Body of pancreas (tissue), 4 donors: ENCODE measurements at regions not wholly inside any gene's neighbourhood (a gene's known extent, or its start where the extent isn't known, plus 50 kb on each side); places are given as distances from the start of the nearest gene placed in this dataset.
"Not testable (repeated sequence)": the region's sequence is repeated elsewhere in the genome, so short reads cannot be mapped to it uniquely, and the experiment has no call there.

Experiments used
- ATAC-seq: fragments of 150-250 bp; one replicate; pipeline ENCODE4 v1.9.1; 2016
- DNase-seq, 4 donors: peaks; one replicate each; pipeline ENCODE4 v3.0.0-alpha.2; 2019
- H3K27ac ChIP-seq, 4 donors: fragments of 200-600 bp; sonication (generic); 1 replicate in 3 of 4; 2 replicates in 1 of 4; pipeline versions ENCODE4 v1.5.1 to v1.6.1; 2016 to 2019; ENCODE audit warnings: mild to moderate bottlenecking in 1 of 4, mixed read lengths in 1 of 4, moderate library complexity in 1 of 4
- H3K27me3 ChIP-seq, 2 donors: fragments of 200-600 bp; sonication (generic); one replicate each; pipeline ENCODE4 v1.6.0; 2016; ENCODE audit warnings: mild to moderate bottlenecking in 1 of 2
- H3K36me3 ChIP-seq, 2 donors: fragments of 200-600 bp; sonication (generic); replicated peaks in 1 of 2; 2 replicates each; pipeline ENCODE4 v1.5.1; 2016; ENCODE audit warnings: low read depth in 2 of 2; ENCODE audit not compliant: insufficient read depth in 1 of 2
- H3K4me1 ChIP-seq: fragments of 200-600 bp; sonication (generic); one replicate; pipeline ENCODE4 v1.6.0; 2016
- H3K4me3 ChIP-seq, 2 donors: fragments of 200-600 bp; sonication (generic); 1 replicate in 1 of 2; 2 replicates in 1 of 2; pipeline ENCODE4 v1.5.1; 2016 to 2019
- H3K9me3 ChIP-seq, 3 donors: fragments of 200-600 bp; sonication (generic); 1 replicate in 2 of 3; 2 replicates in 1 of 3; pipeline ENCODE4 v1.5.1; 2016
- POLR2A ChIP-seq, 3 donors: fragments of 450-650 bp; IDR thresholded peaks; one replicate each; pipeline ENCODE4 v1.6.1; 2016; ENCODE audit warnings: antibody characterized with exemption in 3 of 3, mild to moderate bottlenecking in 2 of 3
- WGBS, 2 donors: methylation state at CpG; one replicate each; pipeline ENCODE4 v1.1.5; 2017; 5-methylcytosine and 5-hydroxymethylcytosine counted together
- intact Hi-C: fragments of 100-400 bp; cut with DNase I; formaldehyde crosslinking; loops from one replicate; pipeline ENCODE4 v1.15.1; 2023
- TF ChIP-seq, protein P1 (sequence below), 7 experiments: fragments of 450-650 bp in 4 of 7; fragments of 200-600 bp in 3 of 7; sonication (generic) in 3 of 7; IDR thresholded peaks; one replicate each; pipeline ENCODE4 v1.5.1; 2016 to 2019; ENCODE audit warnings: antibody characterized with exemption in 7 of 7

GRCh38 chr6:94562846-94563245, 1014.5 kb upstream of the MANEA start:
- H3K27ac ChIP-seq: no peak overlapping the region
- no peaks in the 10 kb centered on the region for H3K36me3 ChIP-seq
- H3K27me3 ChIP-seq: no peaks in the 10 kb centered on the region
- WGBS, 2 donors: 63 to 68% methylated on average over 2 of the region's 2 CpGs
- H3K4me3 ChIP-seq: no peak overlapping the region
- no peak for TF ChIP-seq POLR2A (IDR thresholded peaks at IDR 0.05)
- TF ChIP-seq, protein P1, sequence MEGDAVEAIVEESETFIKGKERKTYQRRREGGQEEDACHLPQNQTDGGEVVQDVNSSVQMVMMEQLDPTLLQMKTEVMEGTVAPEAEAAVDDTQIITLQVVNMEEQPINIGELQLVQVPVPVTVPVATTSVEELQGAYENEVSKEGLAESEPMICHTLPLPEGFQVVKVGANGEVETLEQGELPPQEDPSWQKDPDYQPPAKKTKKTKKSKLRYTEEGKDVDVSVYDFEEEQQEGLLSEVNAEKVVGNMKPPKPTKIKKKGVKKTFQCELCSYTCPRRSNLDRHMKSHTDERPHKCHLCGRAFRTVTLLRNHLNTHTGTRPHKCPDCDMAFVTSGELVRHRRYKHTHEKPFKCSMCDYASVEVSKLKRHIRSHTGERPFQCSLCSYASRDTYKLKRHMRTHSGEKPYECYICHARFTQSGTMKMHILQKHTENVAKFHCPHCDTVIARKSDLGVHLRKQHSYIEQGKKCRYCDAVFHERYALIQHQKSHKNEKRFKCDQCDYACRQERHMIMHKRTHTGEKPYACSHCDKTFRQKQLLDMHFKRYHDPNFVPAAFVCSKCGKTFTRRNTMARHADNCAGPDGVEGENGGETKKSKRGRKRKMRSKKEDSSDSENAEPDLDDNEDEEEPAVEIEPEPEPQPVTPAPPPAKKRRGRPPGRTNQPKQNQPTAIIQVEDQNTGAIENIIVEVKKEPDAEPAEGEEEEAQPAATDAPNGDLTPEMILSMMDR (IDR thresholded peaks at IDR 0.05): no peak
- no peak for DNase-seq
- no peaks in the 10 kb centered on the region for H3K4me1 ChIP-seq
- no peaks in the 10 kb centered on the region for H3K9me3 ChIP-seq
- intact Hi-C loops: no loop called here
- ATAC-seq: no peak

DNA sequence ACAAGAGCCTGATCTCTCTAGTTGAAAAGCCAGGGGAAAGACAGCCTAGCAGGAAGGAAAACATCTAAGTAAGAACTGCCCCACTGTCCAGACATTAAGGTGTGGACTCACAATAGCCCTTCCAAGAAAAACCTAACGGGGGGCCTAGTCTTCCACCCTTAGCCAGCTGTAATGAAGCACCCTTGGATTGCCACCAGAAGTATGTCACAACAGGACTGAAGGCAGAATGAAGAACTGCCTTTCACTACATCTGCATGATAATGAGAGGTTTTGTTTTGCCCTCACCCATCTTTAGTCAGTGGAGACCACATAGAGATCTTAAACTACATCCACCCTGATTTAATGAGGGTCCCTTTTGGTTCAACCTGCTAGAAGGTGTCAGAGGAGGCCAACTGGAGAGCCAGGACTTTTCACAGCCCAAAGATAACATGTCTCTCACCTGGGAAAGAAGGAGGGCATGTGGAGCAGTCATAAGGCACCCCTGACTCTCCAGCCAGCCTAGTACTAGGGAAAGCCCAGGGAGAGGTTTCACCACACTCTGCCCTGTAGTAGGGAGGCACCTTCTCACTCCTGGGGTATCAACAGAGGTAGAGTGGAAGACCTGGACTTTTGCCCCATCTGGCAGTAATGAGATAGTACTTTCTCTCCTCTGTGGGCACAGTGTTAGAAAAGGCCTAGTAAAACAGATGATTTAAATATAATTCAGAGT, 1017.4 kb upstream of the MANEA start:
- intact Hi-C loops: no loop called here
- no peak for ATAC-seq
- H3K4me1 ChIP-seq: no peaks in the 10 kb centered on the region

GRCh38 chr6:94557207-94557606, 1020.1 kb upstream of the MANEA start:
- DNase-seq, H3K27ac ChIP-seq, H3K4me3 ChIP-seq, H3K4me1 ChIP-seq, H3K9me3 ChIP-seq, intact Hi-C loops, H3K27me3 ChIP-seq, ATAC-seq, H3K36me3 ChIP-seq: not testable (repeated sequence)
- 76 to 87% methylated on average over 5 to 10 of the region's 11 CpGs for WGBS, 2 donors

More for the DNA sequence above, 1017.4 kb upstream of the MANEA start:
- no peak for TF ChIP-seq POLR2A (IDR thresholded peaks at IDR 0.05)
- TF ChIP-seq, protein P1 (IDR thresholded peaks at IDR 0.05): no peak
- H3K4me3 ChIP-seq: no peak overlapping the region
- no peaks in the 10 kb centered on the region for H3K9me3 ChIP-seq
- no peaks in the 10 kb centered on the region for H3K27me3 ChIP-seq
- no peak for DNase-seq
- 36 to 46% methylated on average over 1 of the region's 1 CpG for WGBS, 2 donors
- H3K36me3 ChIP-seq: no peaks in the 10 kb centered on the region
- no peak overlapping the region for H3K27ac ChIP-seq

DNA sequence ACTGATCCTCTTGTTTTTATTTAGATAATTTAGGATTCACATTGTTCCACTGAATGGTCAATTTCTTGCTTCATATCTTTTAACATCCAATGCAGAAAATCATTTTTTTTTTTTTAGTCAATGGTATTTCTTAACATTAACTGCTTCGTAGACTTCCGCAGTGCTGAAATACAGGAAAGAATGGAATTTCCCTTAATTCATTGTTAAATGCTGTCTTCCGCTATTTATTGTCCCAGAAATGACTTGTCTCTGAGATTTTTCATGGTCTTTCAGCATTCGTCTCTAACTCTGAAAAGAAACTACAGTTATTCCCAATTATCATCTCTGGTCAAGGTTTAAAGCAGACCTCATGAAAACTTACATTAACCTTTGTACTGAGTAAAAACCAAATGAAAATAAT, 1029.1 kb upstream of the MANEA start:
- no peak overlapping the region for H3K4me3 ChIP-seq
- TF ChIP-seq POLR2A (IDR thresholded peaks at IDR 0.05): no peak
- TF ChIP-seq, protein P1 (IDR thresholded peaks at IDR 0.05): no peak
- whole genome bisulfite sequencing, 2 donors: 68 to 78% methylated on average over 4 of the region's 4 CpGs
- no peaks in the 10 kb centered on the region for H3K4me1 ChIP-seq
- H3K9me3 ChIP-seq: no peaks in the 10 kb centered on the region
- no peaks in the 10 kb centered on the region for H3K27me3 ChIP-seq
- DNase-seq (no peak), ATAC-seq (no peak)
- no peak overlapping the region for H3K27ac ChIP-seq
- no peaks in the 10 kb centered on the region for H3K36me3 ChIP-seq
- intact Hi-C loops: no loop called here

DNA sequence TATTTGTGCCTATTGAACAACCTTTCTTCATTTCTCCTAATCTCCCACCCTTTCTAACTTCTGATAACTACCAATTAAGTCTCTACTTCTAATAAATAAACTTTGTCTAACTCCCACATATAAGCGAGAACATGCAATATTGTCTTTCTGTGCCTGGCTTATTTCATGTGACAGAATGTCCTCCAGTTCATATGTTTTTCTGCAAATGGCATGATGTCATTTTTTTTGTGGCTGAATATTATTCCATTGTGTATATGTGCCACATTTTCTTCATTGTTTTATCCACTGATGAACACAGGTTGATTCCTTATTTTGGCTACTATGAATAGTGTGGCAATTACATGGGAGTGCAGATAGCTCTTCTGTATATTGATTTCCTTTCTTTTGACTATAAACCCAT, 1041.5 kb upstream of the MANEA start:
- H3K4me1 ChIP-seq: no peaks in the 10 kb centered on the region
- no peaks in the 10 kb centered on the region for H3K27me3 ChIP-seq
- no peaks in the 10 kb centered on the region for H3K36me3 ChIP-seq
- TF ChIP-seq POLR2A (IDR thresholded peaks at IDR 0.05): no peak
- no peak overlapping the region for H3K27ac ChIP-seq
- intact Hi-C loops: no loop called here
- no peak overlapping the region for H3K4me3 ChIP-seq
- H3K9me3 ChIP-seq: no peaks in the 10 kb centered on the region
- 77 to 84% methylated on average over 1 of the region's 1 CpG for WGBS, 2 donors
- no peak for DNase-seq
- no peak for ATAC-seq

DNA sequence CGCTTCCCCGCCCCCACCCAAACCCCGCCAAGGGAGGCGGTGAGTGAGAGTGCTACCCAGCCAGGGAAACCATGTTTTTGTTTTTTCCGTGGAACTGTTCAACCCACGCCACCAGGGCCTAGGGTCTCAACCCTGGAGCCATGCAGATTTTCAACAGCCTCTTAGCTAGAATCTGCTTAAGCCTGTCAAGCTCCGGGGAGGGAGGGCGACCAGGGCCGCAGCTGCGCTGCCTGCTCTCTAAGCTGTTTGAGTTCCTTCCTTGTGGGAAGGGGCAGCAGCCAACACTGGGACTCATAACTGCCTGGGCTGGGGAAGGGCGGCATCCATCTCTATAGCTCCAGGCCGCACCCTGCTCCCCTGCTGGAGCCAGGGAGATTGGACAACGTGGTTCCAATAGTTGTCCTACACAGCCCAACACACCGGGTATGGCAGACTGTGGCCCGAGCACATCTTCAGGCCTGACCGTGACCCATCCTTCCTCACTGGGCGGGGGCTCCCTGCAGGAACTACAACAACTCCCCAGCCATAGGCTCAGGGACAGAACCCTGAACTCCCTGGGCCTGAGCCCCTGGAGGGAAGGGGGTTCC, 1065.7 kb upstream of the MANEA start:
- no peak for ATAC-seq
- Histone ChIP-seq H3K27me3 (no peaks in the 10 kb centered on the region), H3K4me3 (no peak overlapping the region), H3K36me3 (no peaks in the 10 kb centered on the region), H3K4me1 (no peaks in the 10 kb centered on the region), H3K9me3 (no peaks in the 10 kb centered on the region), H3K27ac (no peak overlapping the region)
- no peak for DNase-seq
- TF ChIP-seq, protein P1 (IDR thresholded peaks at IDR 0.05): no peak
- TF ChIP-seq POLR2A (IDR thresholded peaks at IDR 0.05): no peak
- WGBS, 2 donors: 55 to 85% methylated on average over 10 to 15 of the region's 17 CpGs
- intact Hi-C loops: no loop called here
